Activated CD4-positive, alpha-beta T cell treated with anti-CD3 and anti-CD28 coated beads, Interleukin-2, amount 50 U/mL, for 4 hours (primary cell): ENCODE measurements at regions not wholly inside any gene's neighbourhood (a gene's known extent, or its start where the extent isn't known, plus 50 kb on each side); places are given as distances from the start of the nearest gene placed in this dataset.

Experiments
- DNase-seq, 2 experiments: peaks; one replicate each; pipeline ENCODE4 v3.0.0-alpha.2; 2020

- no peak for DNase-seq
Measured at GRCh38 chr11:80077113-80077512, 636.3 kb upstream of the TENM4 start.

- DNase-seq, result no peak
Measured at GRCh38 chr11:80074837-80075236, 634.0 kb upstream of the TENM4 start.

- DNase-seq, result no peak
Measured at GRCh38 chr11:80066291-80066690, 625.5 kb upstream of the TENM4 start.

- no peak for DNase-seq
Measured at GRCh38 chr11:80065086-80065485, 624.3 kb upstream of the TENM4 start.

- no peak for DNase-seq
Measured at GRCh38 chr11:80061056-80061455, 620.2 kb upstream of the TENM4 start.

- DNase-seq, result no peak
Measured at GRCh38 chr11:80054582-80055165, 613.8 kb upstream of the TENM4 start.

- DNase-seq, result no peak
Measured at GRCh38 chr11:80048513-80048912, 607.7 kb upstream of the TENM4 start.

GRCh38 chr11:80041136-80042000 is 600.5 kb upstream of the TENM4 start:
- DNase-seq, result no peak

- no peak for DNase-seq
Measured at GRCh38 chr11:80034801-80035200, 594.0 kb upstream of the TENM4 start.

- no peak for DNase-seq
Measured at GRCh38 chr11:80031014-80031600, 590.3 kb upstream of the TENM4 start.

GRCh38 chr11:80028998-80029397 is 588.2 kb upstream of the TENM4 start:
- DNase-seq, result no peak

GRCh38 chr11:80024119-80024518 is 583.3 kb upstream of the TENM4 start:
- DNase-seq, result no peak

- no peak for DNase-seq
Measured at GRCh38 chr11:80023386-80023785, 582.6 kb upstream of the TENM4 start.

- no peak for DNase-seq
Measured at GRCh38 chr11:80010536-80010935, 569.7 kb upstream of the TENM4 start.

- DNase-seq, result no peak
Measured at GRCh38 chr11:80009081-80009480, 568.3 kb upstream of the TENM4 start.

GRCh38 chr11:80007616-80008015 is 566.8 kb upstream of the TENM4 start:
- DNase-seq, result no peak

GRCh38 chr11:79990141-79990540 is 549.3 kb upstream of the TENM4 start:
- DNase-seq, result no peak

GRCh38 chr11:79982185-79982584 is 541.4 kb upstream of the TENM4 start:
- no peak for DNase-seq

- no peak for DNase-seq
Measured at GRCh38 chr11:79980916-79981315, 540.1 kb upstream of the TENM4 start.

GRCh38 chr11:79973721-79974617 is 533.1 kb upstream of the TENM4 start:
- no peak for DNase-seq

- no peak for DNase-seq
Measured at GRCh38 chr11:79971255-79971654, 530.4 kb upstream of the TENM4 start.

- no peak for DNase-seq
Measured at GRCh38 chr11:79966592-79966991, 525.8 kb upstream of the TENM4 start.
